ENCODE measurements at regions not wholly inside any gene's neighbourhood (a gene's known extent, or its start where the extent isn't known, plus 50 kb on each side); places are given as distances from the start of the nearest gene placed in this dataset.
"Not testable (repeated sequence)": the region's sequence is repeated elsewhere in the genome, so short reads cannot be mapped to it uniquely, and the experiment has no call there.

- no peak for DNase-seq (ENCODE audit: low read depth in 2 of 2)
Observed at GRCh38 chr5:89849830-89850512, 559.6 kb downstream of the CETN3 start.

- DNase-seq (ENCODE audit: low read depth in 2 of 2): no peak
Observed at GRCh38 chr5:89847743-89848142, 561.8 kb downstream of the CETN3 start.

GRCh38 chr5:89844548-89844947 lies 565.0 kb downstream of the CETN3 start:
- no peak for DNase-seq (ENCODE audit: low read depth in 2 of 2)

- DNase-seq (ENCODE audit: low read depth in 2 of 2): no peak
Observed at GRCh38 chr5:89842531-89842930, 567.0 kb downstream of the CETN3 start.

GRCh38 chr5:89840906-89841305 lies 568.6 kb downstream of the CETN3 start:
- DNase-seq (ENCODE audit: low read depth in 2 of 2): no peak

GRCh38 chr5:89830691-89831090 lies 578.9 kb downstream of the CETN3 start:
- DNase-seq (ENCODE audit: low read depth in 2 of 2): no peak

- DNase-seq (ENCODE audit: low read depth in 2 of 2): no peak
Observed at GRCh38 chr5:89827960-89828359, 581.6 kb downstream of the CETN3 start.

GRCh38 chr5:89827359-89827758 lies 582.2 kb downstream of the CETN3 start:
- no peak for DNase-seq (ENCODE audit: low read depth in 2 of 2)

- no peak for DNase-seq (ENCODE audit: low read depth in 2 of 2)
Observed at GRCh38 chr5:89826938-89827337, 582.6 kb downstream of the CETN3 start.

GRCh38 chr5:89823046-89823445 lies 586.5 kb downstream of the CETN3 start:
- DNase-seq (ENCODE audit: low read depth in 2 of 2): no peak

- no peak for DNase-seq (ENCODE audit: low read depth in 2 of 2)
Observed at GRCh38 chr5:89817841-89818240, 591.7 kb downstream of the CETN3 start.

- DNase-seq (ENCODE audit: low read depth in 2 of 2): no peak
Observed at GRCh38 chr5:89816038-89816437, 593.5 kb downstream of the CETN3 start.

GRCh38 chr5:89800735-89801134 lies 608.8 kb downstream of the CETN3 start:
- not testable (repeated sequence) for DNase-seq (ENCODE audit: low read depth in 2 of 2)

GRCh38 chr5:89794504-89794903 lies 615.1 kb downstream of the CETN3 start:
- DNase-seq (ENCODE audit: low read depth in 2 of 2): not testable (repeated sequence)

- DNase-seq (ENCODE audit: low read depth in 2 of 2): not testable (repeated sequence)
Observed at GRCh38 chr5:89779734-89780133, 629.8 kb downstream of the CETN3 start.

GRCh38 chr5:89777758-89778157 lies 631.8 kb downstream of the CETN3 start:
- DNase-seq (ENCODE audit: low read depth in 2 of 2): no peak

GRCh38 chr5:89769975-89770374 lies 639.6 kb downstream of the CETN3 start:
- DNase-seq (ENCODE audit: low read depth in 2 of 2): no peak

- no peak for DNase-seq (ENCODE audit: low read depth in 2 of 2)
Observed at GRCh38 chr5:89759802-89760201, 649.8 kb downstream of the CETN3 start.

- DNase-seq (ENCODE audit: low read depth in 2 of 2): no peak
Observed at GRCh38 chr5:89758146-89758545, 651.4 kb downstream of the CETN3 start.

GRCh38 chr5:89756955-89757354 lies 652.6 kb downstream of the CETN3 start:
- DNase-seq (ENCODE audit: low read depth in 2 of 2): no peak

- no peak for DNase-seq (ENCODE audit: low read depth in 2 of 2)
Observed at GRCh38 chr5:89755024-89755423, 654.5 kb downstream of the CETN3 start.

GRCh38 chr5:89735082-89735481 lies 674.5 kb downstream of the CETN3 start:
- DNase-seq (ENCODE audit: low read depth in 2 of 2): no peak

GRCh38 chr5:89733772-89734171 lies 675.8 kb downstream of the CETN3 start:
- no peak for DNase-seq (ENCODE audit: low read depth in 2 of 2)

- no peak for DNase-seq (ENCODE audit: low read depth in 2 of 2)
Observed at GRCh38 chr5:89729623-89730301, 679.8 kb downstream of the CETN3 start.

Data from activated CD8-positive, alpha-beta memory T cell treated with anti-CD3 and anti-CD28 coated beads for 4 hours (primary cell).